GM13976 (cell line): ENCODE measurements at regions not wholly inside any gene's neighbourhood (a gene's known extent, or its start where the extent isn't known, plus 50 kb on each side); places are given as distances from the start of the nearest gene placed in this dataset.

Experiments
- DNase-seq: peaks from one replicate; pipeline ENCODE4 v3.0.0; 2012; ENCODE audit warnings: low spot score
- CTCF ChIP-seq: IDR thresholded peaks from 2 replicates; pipeline ENCODE4 v1.5.1; 2012; ENCODE audit warnings: borderline replicate concordance, mild to moderate bottlenecking; ENCODE audit not compliant: insufficient read depth; ENCODE audit errors: extremely low read depth, missing control alignments, control extremely low read depth
- in situ Hi-C: fragments of 300-500 bp; cut with MboI; formaldehyde crosslinking; loops from one replicate; pipeline ENCODE4 v1.12.0; 2022; ENCODE audit warnings: low sequenced_read_pairs, mixed read lengths, inconsistent platforms; ENCODE audit not compliant: unreplicated experiment

DNA sequence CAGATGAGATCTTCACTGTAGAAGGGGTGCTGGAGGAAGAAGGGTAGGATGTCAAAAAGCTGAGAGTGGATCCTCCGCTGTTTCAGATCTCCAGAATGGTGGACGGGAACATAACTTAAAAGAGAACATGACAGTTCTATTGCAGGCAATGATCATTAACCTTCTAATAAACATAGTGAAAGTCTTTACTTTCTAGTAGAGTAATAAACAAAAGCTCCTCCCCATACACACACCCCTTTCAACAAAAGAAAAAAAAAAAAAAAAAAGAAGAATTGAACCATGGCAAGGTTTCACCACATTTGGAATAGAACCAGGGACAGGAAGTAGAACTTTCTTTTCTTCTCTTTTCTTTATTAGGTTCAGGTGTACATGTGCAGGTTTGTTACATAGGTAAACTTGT lies 768.1 kb upstream of the RIOK2 start:
- in situ Hi-C loops, result no loop called here
- no peak for TF ChIP-seq CTCF
- DNase-seq, result no peak

GRCh38 chr5:97955450-97955849 lies 772.4 kb upstream of the RIOK2 start:
- no peak for TF ChIP-seq CTCF
- in situ Hi-C loops, result no loop called here

GRCh38 chr5:97967292-97967691 lies 784.2 kb upstream of the RIOK2 start:
- in situ Hi-C loops, result no loop called here
- no peak for TF ChIP-seq CTCF
- DNase-seq, result no peak

More at GRCh38 chr5:97955450-97955849, 772.4 kb upstream of the RIOK2 start:
- no peak for DNase-seq

- in situ Hi-C loops, result no loop called here
- DNase-seq, result no peak
- no peak for TF ChIP-seq CTCF
Observed at GRCh38 chr5:97968346-97968745, 785.3 kb upstream of the RIOK2 start.

DNA sequence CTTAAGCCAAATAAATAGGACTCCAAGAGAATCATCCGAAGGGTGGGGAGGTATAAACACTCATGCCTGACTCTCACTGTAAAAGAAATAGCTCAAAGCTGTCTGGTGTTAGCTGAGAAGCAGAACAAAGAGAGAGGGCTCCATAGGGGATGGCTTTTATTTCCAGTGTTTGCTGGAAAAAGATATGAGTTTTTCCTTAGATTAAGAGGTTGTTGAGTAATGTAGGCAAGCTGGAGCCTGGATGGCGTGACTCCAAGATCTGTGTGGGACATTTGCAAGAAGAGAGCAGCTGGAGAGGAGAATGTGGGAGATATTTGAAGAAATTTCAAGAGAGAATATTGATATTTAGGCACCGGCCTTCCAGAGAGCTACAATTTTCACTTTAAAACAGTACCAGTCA lies 793.7 kb upstream of the RGMB start:
- in situ Hi-C loops, result no loop called here
- no peak for DNase-seq
- no peak for TF ChIP-seq CTCF

- no peak for TF ChIP-seq CTCF
- no peak for DNase-seq
- in situ Hi-C loops, result no loop called here
Observed at GRCh38 chr5:97980291-97980690, 793.2 kb upstream of the RGMB start.

DNA sequence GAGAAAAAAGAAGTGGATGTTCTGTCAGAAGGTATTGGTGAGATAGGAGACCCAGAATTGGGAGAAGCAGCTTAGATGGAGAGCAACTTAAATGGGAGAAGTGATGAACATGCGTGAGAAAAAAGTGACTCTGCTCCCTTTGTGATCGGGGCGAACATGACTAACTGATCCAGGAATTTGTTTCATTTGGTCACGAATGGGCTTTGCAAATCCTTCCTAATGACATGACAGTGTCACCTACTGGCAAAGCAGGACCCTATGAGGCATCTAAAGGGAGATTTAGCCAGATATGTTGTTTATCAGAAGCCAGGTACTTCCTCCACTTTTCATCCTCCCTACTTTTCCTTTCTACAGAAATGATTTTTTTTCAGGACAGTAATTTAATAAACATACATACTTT lies 787.4 kb upstream of the RGMB start:
- in situ Hi-C loops, result no loop called here
- DNase-seq, result no peak
- no peak for TF ChIP-seq CTCF
